H9 (cell line): ENCODE measurements at regions not wholly inside any gene's neighbourhood (a gene's known extent, or its start where the extent isn't known, plus 50 kb on each side); places are given as distances from the start of the nearest gene placed in this dataset.

Source experiments
- DNase-seq: peaks from one replicate; pipeline ENCODE4 v3.0.0-alpha.2; 2017
- H2AFZ ChIP-seq: one replicate; pipeline ENCODE4 v1.6.1; 2013; ENCODE audit warnings: mild to moderate bottlenecking, low read length, control low read depth, moderate library complexity
- H2AK5ac ChIP-seq: 2 replicates; pipeline ENCODE4 v1.6.1; 2013; ENCODE audit warnings: low read length, control low read depth, mixed read lengths; ENCODE audit not compliant: insufficient read length
- H2BK120ac ChIP-seq: one replicate; pipeline ENCODE4 v1.6.1; 2013; ENCODE audit warnings: low read depth, mild to moderate bottlenecking, low read length, control low read depth, inconsistent platforms; ENCODE audit not compliant: poor library complexity, severe bottlenecking
- H2BK12ac ChIP-seq: 2 replicates; pipeline ENCODE4 v1.6.1; 2013; ENCODE audit warnings: low read length, control low read depth, mixed read lengths, low read depth; ENCODE audit not compliant: insufficient read length
- H2BK15ac ChIP-seq: 2 replicates; pipeline ENCODE4 v1.6.1; 2013; ENCODE audit warnings: low read depth, low read length, control low read depth
- H2BK20ac ChIP-seq: one replicate; pipeline ENCODE4 v1.6.1; 2013; ENCODE audit warnings: low read depth, mild to moderate bottlenecking, low read length, control low read depth, inconsistent platforms; ENCODE audit not compliant: poor library complexity, severe bottlenecking
- H2BK5ac ChIP-seq: 2 replicates; pipeline ENCODE4 v1.6.1; 2013; ENCODE audit warnings: low read length, control low read depth, mixed read lengths; ENCODE audit not compliant: insufficient read length
- H3K14ac ChIP-seq: 2 replicates; pipeline ENCODE4 v1.6.1; 2013; ENCODE audit warnings: low read length, control low read depth; ENCODE audit not compliant: insufficient read depth
- H3K18ac ChIP-seq: 2 replicates; pipeline ENCODE4 v1.6.1; 2013; ENCODE audit warnings: low read depth, mild to moderate bottlenecking, mixed read lengths, low read length, control low read depth; ENCODE audit not compliant: insufficient read length
- H3K23ac ChIP-seq: 2 replicates; pipeline ENCODE4 v1.6.1; 2013; ENCODE audit warnings: low read length, control low read depth, mixed read lengths, low read depth; ENCODE audit not compliant: insufficient read length
- H3K23me2 ChIP-seq: 2 replicates; pipeline ENCODE4 v1.6.1; 2013; ENCODE audit warnings: low read depth, mild to moderate bottlenecking, mixed read lengths, low read length, control low read depth; ENCODE audit not compliant: insufficient read length, poor library complexity, severe bottlenecking
- H3K27ac ChIP-seq: 2 replicates; pipeline ENCODE4 v1.5.1; 2013; ENCODE audit warnings: low read length, control low read depth, mixed read lengths, low read depth; ENCODE audit not compliant: insufficient read length
- H3K27me3 ChIP-seq: 2 replicates; pipeline ENCODE4 v1.6.1; 2013; ENCODE audit warnings: low read length, control low read depth, inconsistent platforms; ENCODE audit not compliant: insufficient read depth
- H3K4ac ChIP-seq: 2 replicates; pipeline ENCODE4 v1.6.1; 2013; ENCODE audit warnings: low read depth, mild to moderate bottlenecking, control low read depth, inconsistent platforms, low read length, moderate library complexity
- H3K4me1 ChIP-seq: 2 replicates; pipeline ENCODE4 v1.6.1; 2013; ENCODE audit warnings: low read length, control low read depth, inconsistent platforms; ENCODE audit not compliant: insufficient read depth
- H3K4me2 ChIP-seq: 2 replicates; pipeline ENCODE4 v1.6.1; 2013; ENCODE audit warnings: low read length, control low read depth, mixed read lengths; ENCODE audit not compliant: insufficient read length, insufficient read depth
- H3K56ac ChIP-seq: 2 replicates; pipeline ENCODE4 v1.6.1; 2013; ENCODE audit warnings: low read depth, mild to moderate bottlenecking, mixed read lengths, low read length, control low read depth; ENCODE audit not compliant: insufficient read length
- H3K79me1 ChIP-seq: 2 replicates; pipeline ENCODE4 v1.6.1; 2013; ENCODE audit warnings: low read depth, mild to moderate bottlenecking, moderate library complexity, low read length, control low read depth, inconsistent platforms; ENCODE audit not compliant: insufficient read depth, poor library complexity, severe bottlenecking
- H3K79me2 ChIP-seq: 2 replicates; pipeline ENCODE4 v1.6.1; 2013; ENCODE audit warnings: low read length, control low read depth, inconsistent platforms; ENCODE audit not compliant: insufficient read depth
- H3K9ac ChIP-seq: 2 replicates; pipeline ENCODE4 v1.6.1; 2013; ENCODE audit warnings: low read length, control low read depth, mixed read lengths; ENCODE audit not compliant: insufficient read length; ENCODE audit errors: extremely low read depth
- H3K9me3 ChIP-seq: one replicate; pipeline ENCODE4 v1.6.1; 2013; ENCODE audit warnings: low read depth, low read length, inconsistent platforms; ENCODE audit not compliant: control insufficient read depth
- H3T11ph ChIP-seq: one replicate; pipeline ENCODE4 v1.6.1; 2013; ENCODE audit warnings: mild to moderate bottlenecking, low read length, control low read depth, inconsistent platforms
- H4K20me1 ChIP-seq: one replicate; pipeline ENCODE4 v1.6.1; 2013; ENCODE audit not compliant: control insufficient read depth, insufficient read length, insufficient read depth
- H4K5ac ChIP-seq: 2 replicates; pipeline ENCODE4 v1.6.1; 2013; ENCODE audit warnings: low read depth, mild to moderate bottlenecking, mixed read lengths, low read length, control low read depth; ENCODE audit not compliant: insufficient read length
- H4K8ac ChIP-seq: replicated peaks from 2 replicates; pipeline ENCODE4 v1.6.1; 2013; ENCODE audit warnings: low read length, control low read depth, mixed read lengths, low read depth; ENCODE audit not compliant: insufficient read length
- H4K91ac ChIP-seq: 2 replicates; pipeline ENCODE4 v1.6.1; 2013; ENCODE audit warnings: low read depth, mild to moderate bottlenecking, moderate library complexity, mixed read lengths, low read length, control low read depth; ENCODE audit not compliant: insufficient read length
- H3K27ac Mint-ChIP-seq, 3 experiments: 2 replicates in 2 of 3; 3 replicates in 1 of 3; pipeline ENCODE4 v1.8.0; 2020 to 2021; ENCODE audit warnings: mixed read lengths in 3 of 3, mild to moderate bottlenecking in 1 of 3, moderate library complexity in 1 of 3
- H3K27me3 Mint-ChIP-seq: 2 replicates; pipeline ENCODE4 v1.8.0; 2021; ENCODE audit warnings: low read depth, mild to moderate bottlenecking, moderate library complexity, mixed read lengths
- H3K36me3 Mint-ChIP-seq, 3 experiments: 2 replicates in 2 of 3; 3 replicates in 1 of 3; pipeline ENCODE4 v1.8.0; 2020 to 2021; ENCODE audit warnings: low read depth in 3 of 3, mixed read lengths in 3 of 3; ENCODE audit not compliant: insufficient read depth in 1 of 3
- H3K4me1 Mint-ChIP-seq, 2 experiments: 2 replicates each; pipeline ENCODE4 v1.8.0; 2020; ENCODE audit warnings: mixed read lengths in 2 of 2
- H3K4me3 Mint-ChIP-seq, 2 experiments: 2 replicates in 1 of 2; 3 replicates in 1 of 2; pipeline ENCODE4 v1.8.0; 2020 to 2021; ENCODE audit warnings: mild to moderate bottlenecking in 2 of 2, mixed read lengths in 2 of 2, moderate library complexity in 1 of 2
- H3K9me3 Mint-ChIP-seq, 2 experiments: 2 replicates in 1 of 2; 3 replicates in 1 of 2; pipeline ENCODE4 v1.8.0; 2020; ENCODE audit warnings: mild to moderate bottlenecking in 2 of 2, mixed read lengths in 2 of 2, moderate library complexity in 1 of 2
- WGBS: extraction: QIAGEN DNeasy Blood & Tissue Kit; methylation state at CpG from one replicate; pipeline ENCODE4 v1.1.7; 2013; ENCODE audit warnings: missing lambda C conversion rate, low lambda C conversion rate, mixed read lengths; ENCODE audit not compliant: insufficient read length; ENCODE audit errors: extremely low coverage; 5-methylcytosine and 5-hydroxymethylcytosine counted together
- TF ChIP-seq, protein P1 (sequence below): fragments of 200-600 bp; sonication (generic); conservative IDR thresholded peaks from 3 replicates; pipeline ENCODE4 v1.8.0; 2021; ENCODE audit warnings: antibody characterized with exemption, mild to moderate bottlenecking

DNA sequence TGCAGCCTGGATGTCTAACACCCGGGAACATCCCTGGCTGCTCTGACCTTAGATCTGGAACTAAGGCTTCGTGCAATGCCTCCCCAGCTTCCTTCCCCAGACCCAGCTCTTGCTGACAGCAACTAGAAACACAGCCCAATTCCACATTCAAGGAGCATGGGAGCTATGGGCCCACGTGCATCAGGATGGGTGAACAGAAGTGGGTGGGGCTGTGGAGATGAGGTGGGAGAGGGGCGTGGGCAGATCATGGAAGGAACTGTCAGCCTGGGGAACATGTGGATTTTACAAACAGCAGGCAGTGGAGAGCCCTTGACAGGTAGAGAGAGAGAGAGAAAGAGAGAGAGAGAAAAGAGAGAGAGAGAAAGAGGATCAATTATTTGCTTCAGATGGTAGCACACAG is 231.6 kb downstream of the MATN1 start:
- Histone ChIP-seq H4K8ac (no peak overlapping the region), H2BK5ac (no peak overlapping the region), H3K27me3 (no peaks in the 10 kb centered on the region), H4K5ac (no peak overlapping the region), H3K23ac (no peak overlapping the region), H2BK120ac (no peak overlapping the region), H3K27ac (no peak overlapping the region), H4K91ac (no peak overlapping the region), H3K14ac (no peak overlapping the region), H3K23me2 (no peaks in the 10 kb centered on the region), H3K18ac (no peak overlapping the region), H2BK20ac (no peak overlapping the region), H3K4ac (no peak overlapping the region), H2BK15ac (no peak overlapping the region), H3K56ac (no peak overlapping the region), H3K9ac (no peak overlapping the region), H2AK5ac (no peak overlapping the region), H2AFZ (no peak overlapping the region), H3K79me2 (no peaks in the 10 kb centered on the region), H2BK12ac (no peak overlapping the region), H3K4me1 (no peaks in the 10 kb centered on the region), H3K4me2 (no peak overlapping the region), H4K20me1 (no peaks in the 10 kb centered on the region), H3K9me3 (no peaks in the 10 kb centered on the region), H3T11ph (no peak overlapping the region), H3K79me1 (no peaks in the 10 kb centered on the region)
- no CpG with 5 or more reads among the region's 4 CpGs for WGBS
- H3K4me1 Mint-ChIP-seq, result no peaks in the 10 kb centered on the region
- DNase-seq, result no peak
- no peak overlapping the region for H3K27ac Mint-ChIP-seq
- H3K9me3 Mint-ChIP-seq, result peaks cover 37 to 44% of the 10 kb centered on the region in 2 experiments
- peaks cover 13% of the 10 kb centered on the region for H3K27me3 Mint-ChIP-seq
- peaks cover 0 to 4% (median 3%) of the 10 kb centered on the region in 3 experiments; a peak in 4 of 7 replicates for H3K36me3 Mint-ChIP-seq
- no peak overlapping the region for H3K4me3 Mint-ChIP-seq
- TF ChIP-seq, protein P1, sequence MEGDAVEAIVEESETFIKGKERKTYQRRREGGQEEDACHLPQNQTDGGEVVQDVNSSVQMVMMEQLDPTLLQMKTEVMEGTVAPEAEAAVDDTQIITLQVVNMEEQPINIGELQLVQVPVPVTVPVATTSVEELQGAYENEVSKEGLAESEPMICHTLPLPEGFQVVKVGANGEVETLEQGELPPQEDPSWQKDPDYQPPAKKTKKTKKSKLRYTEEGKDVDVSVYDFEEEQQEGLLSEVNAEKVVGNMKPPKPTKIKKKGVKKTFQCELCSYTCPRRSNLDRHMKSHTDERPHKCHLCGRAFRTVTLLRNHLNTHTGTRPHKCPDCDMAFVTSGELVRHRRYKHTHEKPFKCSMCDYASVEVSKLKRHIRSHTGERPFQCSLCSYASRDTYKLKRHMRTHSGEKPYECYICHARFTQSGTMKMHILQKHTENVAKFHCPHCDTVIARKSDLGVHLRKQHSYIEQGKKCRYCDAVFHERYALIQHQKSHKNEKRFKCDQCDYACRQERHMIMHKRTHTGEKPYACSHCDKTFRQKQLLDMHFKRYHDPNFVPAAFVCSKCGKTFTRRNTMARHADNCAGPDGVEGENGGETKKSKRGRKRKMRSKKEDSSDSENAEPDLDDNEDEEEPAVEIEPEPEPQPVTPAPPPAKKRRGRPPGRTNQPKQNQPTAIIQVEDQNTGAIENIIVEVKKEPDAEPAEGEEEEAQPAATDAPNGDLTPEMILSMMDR, result no peak
